ENCODE measurements at regions not wholly inside any gene's neighbourhood (a gene's known extent, or its start where the extent isn't known, plus 50 kb on each side); places are given as distances from the start of the nearest gene placed in this dataset.

GRCh38 chr11:57098191-57098590 is 83.6 kb upstream of the LRRC55 start (continued):
- TF ChIP-seq, protein P1, sequence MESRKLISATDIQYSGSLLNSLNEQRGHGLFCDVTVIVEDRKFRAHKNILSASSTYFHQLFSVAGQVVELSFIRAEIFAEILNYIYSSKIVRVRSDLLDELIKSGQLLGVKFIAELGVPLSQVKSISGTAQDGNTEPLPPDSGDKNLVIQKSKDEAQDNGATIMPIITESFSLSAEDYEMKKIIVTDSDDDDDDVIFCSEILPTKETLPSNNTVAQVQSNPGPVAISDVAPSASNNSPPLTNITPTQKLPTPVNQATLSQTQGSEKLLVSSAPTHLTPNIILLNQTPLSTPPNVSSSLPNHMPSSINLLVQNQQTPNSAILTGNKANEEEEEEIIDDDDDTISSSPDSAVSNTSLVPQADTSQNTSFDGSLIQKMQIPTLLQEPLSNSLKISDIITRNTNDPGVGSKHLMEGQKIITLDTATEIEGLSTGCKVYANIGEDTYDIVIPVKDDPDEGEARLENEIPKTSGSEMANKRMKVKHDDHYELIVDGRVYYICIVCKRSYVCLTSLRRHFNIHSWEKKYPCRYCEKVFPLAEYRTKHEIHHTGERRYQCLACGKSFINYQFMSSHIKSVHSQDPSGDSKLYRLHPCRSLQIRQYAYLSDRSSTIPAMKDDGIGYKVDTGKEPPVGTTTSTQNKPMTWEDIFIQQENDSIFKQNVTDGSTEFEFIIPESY (IDR thresholded peaks at IDR 0.05): no peak
- TF ChIP-seq RAD21 (IDR thresholded peaks at IDR 0.05) (no peak), JUND (IDR thresholded peaks at IDR 0.05) (no peak), EGR1 (IDR thresholded peaks at IDR 0.05; ENCODE audit: low read depth in 2 of 2) (no peak), REST (IDR thresholded peaks at IDR 0.05) (no peak)

- Histone ChIP-seq H3K9me3 (ENCODE audit: control insufficient read depth in 4 of 4, low read length in 3 of 4) (no peaks in the 10 kb centered on the region), H3K27me3 (ENCODE audit: control insufficient read depth in 4 of 4, insufficient read depth in 4 of 4, low read length in 3 of 4) (no peaks in the 10 kb centered on the region), H3K4me1 (ENCODE audit: control insufficient read depth in 4 of 4, insufficient read depth in 4 of 4, low read length in 3 of 4) (no peaks in the 10 kb centered on the region), H3K9ac (ENCODE audit: low read depth in 1 of 2, low read length in 2 of 2) (no peak overlapping the region), H3K36me3 (ENCODE audit: control insufficient read depth in 4 of 4, insufficient read depth in 3 of 4, low read depth in 1 of 4, low read length in 3 of 4) (no peaks in the 10 kb centered on the region), H3K27ac (ENCODE audit: low read depth in 1 of 2, low read length in 2 of 2) (no peak overlapping the region), H3K4me3 (ENCODE audit: low read depth in 1 of 3, low read length in 3 of 3) (no peak overlapping the region)
- TF ChIP-seq HNF4A (conservative IDR thresholded peaks at IDR 0.05) (no peak), CTCF (IDR thresholded peaks at IDR 0.05; ENCODE audit: low read depth, low read length, missing input control) (no peak), FOXA2 (IDR thresholded peaks at IDR 0.05) (no peak), MAX (IDR thresholded peaks at IDR 0.05) (no peak), NR2F2 (IDR thresholded peaks at IDR 0.05) (peak; percentile 84), JUND (IDR thresholded peaks at IDR 0.05) (no peak)
- TF ChIP-seq, protein P1 (IDR thresholded peaks at IDR 0.05): no peak
- 54% methylated on average over 5 of the region's 5 CpGs for WGBS
- DNase-seq (ENCODE audit: low spot score): no peak
Measured at GRCh38 chr11:57100638-57101331, 81.0 kb upstream of the LRRC55 start.
